ENCODE measurements at regions not wholly inside any gene's neighbourhood (a gene's known extent, or its start where the extent isn't known, plus 50 kb on each side); places are given as distances from the start of the nearest gene placed in this dataset.

DNA sequence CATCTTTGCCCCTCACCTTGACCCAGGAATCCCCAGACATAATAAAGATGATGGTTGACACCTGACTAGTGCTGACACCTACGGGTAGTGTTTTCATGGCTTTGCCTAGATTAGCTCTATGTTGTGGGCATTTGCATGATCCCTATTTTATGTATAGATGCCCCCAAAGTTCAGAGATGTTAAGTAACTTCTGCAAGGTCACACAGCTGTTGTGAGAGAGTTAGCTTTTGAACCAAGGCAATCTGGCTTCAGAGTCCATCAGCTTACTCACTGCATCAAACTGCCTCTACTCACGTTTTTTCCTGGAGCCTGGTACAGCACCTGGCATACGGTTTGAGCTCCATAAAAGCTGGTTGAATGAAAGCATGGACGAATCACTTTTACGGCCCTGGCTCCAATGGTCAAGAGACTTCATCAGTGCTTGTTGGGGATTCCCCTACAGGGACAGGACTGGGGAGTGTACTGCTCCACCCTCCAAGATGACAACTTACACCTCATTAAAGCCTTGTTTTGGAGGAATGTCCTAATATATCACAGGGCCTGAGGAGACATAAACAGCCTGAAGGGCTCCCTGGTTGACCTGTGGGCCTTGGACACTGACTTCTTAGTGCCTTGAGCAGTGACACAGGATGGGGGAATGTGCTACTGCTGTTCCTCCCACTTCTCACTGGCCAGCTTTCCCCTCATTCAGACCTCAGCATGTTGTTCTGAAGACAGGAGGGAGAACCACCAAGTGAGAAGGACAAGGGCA, 193.2 kb upstream of the ASIC2 start:
- no peaks in the 10 kb centered on the region for H3K27me3 ChIP-seq (ENCODE audit: insufficient read depth, low read length, poor library complexity, severe bottlenecking)
- no peaks in the 10 kb centered on the region; the same call in 1 of the 2 replicates for H3K9me3 ChIP-seq (ENCODE audit: insufficient read depth, low read depth, low read length)
- H3K4me2 ChIP-seq (ENCODE audit: low read depth, low read length, poor library complexity, severe bottlenecking) = no peak overlapping the region
- no peaks in the 10 kb centered on the region for H4K20me1 ChIP-seq (ENCODE audit: insufficient read depth, low read length, poor library complexity, severe bottlenecking)
- TF ChIP-seq, protein P1, sequence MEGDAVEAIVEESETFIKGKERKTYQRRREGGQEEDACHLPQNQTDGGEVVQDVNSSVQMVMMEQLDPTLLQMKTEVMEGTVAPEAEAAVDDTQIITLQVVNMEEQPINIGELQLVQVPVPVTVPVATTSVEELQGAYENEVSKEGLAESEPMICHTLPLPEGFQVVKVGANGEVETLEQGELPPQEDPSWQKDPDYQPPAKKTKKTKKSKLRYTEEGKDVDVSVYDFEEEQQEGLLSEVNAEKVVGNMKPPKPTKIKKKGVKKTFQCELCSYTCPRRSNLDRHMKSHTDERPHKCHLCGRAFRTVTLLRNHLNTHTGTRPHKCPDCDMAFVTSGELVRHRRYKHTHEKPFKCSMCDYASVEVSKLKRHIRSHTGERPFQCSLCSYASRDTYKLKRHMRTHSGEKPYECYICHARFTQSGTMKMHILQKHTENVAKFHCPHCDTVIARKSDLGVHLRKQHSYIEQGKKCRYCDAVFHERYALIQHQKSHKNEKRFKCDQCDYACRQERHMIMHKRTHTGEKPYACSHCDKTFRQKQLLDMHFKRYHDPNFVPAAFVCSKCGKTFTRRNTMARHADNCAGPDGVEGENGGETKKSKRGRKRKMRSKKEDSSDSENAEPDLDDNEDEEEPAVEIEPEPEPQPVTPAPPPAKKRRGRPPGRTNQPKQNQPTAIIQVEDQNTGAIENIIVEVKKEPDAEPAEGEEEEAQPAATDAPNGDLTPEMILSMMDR (conservative IDR thresholded peaks at IDR 0.05; ENCODE audit: low read length) = no peak
- TF ChIP-seq EZH2phosphoT487 (IDR thresholded peaks at IDR 0.05; ENCODE audit: borderline replicate concordance) = no peak
- H3K9ac ChIP-seq (ENCODE audit: low read depth, low read length, poor library complexity, severe bottlenecking) = no peak overlapping the region
- H3K79me2 ChIP-seq (ENCODE audit: insufficient read depth, low read length) = no peaks in the 10 kb centered on the region
- no peaks in the 10 kb centered on the region for H3F3A ChIP-seq (ENCODE audit: low read depth)
- H2AFZ ChIP-seq (ENCODE audit: low read length) = no peak overlapping the region
- H3K9me2 ChIP-seq (replicated peaks; ENCODE audit: low read depth, low read length) = no peaks in the 10 kb centered on the region
- no peaks in the 10 kb centered on the region for H3K4me1 ChIP-seq (ENCODE audit: insufficient read depth, low read length, poor library complexity, severe bottlenecking)
- H3K4me3 ChIP-seq (ENCODE audit: low read length, poor library complexity, severe bottlenecking) = no peak overlapping the region
- H3K36me3 ChIP-seq (ENCODE audit: insufficient read depth, low read length) = no peaks in the 10 kb centered on the region

DNA sequence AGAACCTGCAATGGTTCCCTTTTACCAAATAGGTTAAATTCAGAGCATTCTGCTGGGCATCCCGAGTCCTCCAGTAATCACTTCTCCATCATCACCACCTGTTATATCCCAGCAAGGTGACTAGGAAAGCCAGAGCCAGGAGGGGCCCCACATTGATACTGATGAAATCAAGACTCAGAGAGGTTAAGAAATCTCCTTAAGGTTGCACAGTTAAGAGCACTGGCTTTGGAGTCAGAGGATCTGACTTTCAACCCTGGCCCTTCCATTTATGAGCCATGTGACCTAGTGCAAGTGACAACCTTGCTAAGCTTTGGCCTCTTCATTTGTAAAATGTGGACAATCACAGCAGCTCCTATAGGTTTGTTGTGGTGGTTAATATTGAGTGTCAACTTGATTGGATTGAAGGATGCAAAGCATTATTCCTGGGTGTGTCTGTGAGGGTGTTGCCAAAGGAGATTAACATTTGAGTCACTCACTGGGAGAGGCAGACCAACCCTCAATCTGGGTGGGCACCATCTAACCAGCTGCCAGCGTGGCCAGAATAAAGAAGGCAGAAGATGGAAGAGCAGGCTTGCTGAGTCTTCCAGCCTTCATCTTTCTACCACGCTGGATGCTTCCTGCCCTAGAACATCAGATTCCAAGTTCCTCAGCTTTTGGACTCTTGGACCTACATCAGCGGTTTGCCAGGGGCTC, 194.2 kb upstream of the ASIC2 start:
- no peak overlapping the region for H3K4me2 ChIP-seq (ENCODE audit: low read depth, low read length, poor library complexity, severe bottlenecking)
- no peaks in the 10 kb centered on the region for H3F3A ChIP-seq (ENCODE audit: low read depth)
- H3K79me2 ChIP-seq (ENCODE audit: insufficient read depth, low read length) = no peaks in the 10 kb centered on the region
- H3K4me1 ChIP-seq (ENCODE audit: insufficient read depth, low read length, poor library complexity, severe bottlenecking) = no peaks in the 10 kb centered on the region
- no peak overlapping the region for H2AFZ ChIP-seq (ENCODE audit: low read length)
- H3K4me3 ChIP-seq (ENCODE audit: low read length, poor library complexity, severe bottlenecking) = no peak overlapping the region
- H3K27me3 ChIP-seq (ENCODE audit: insufficient read depth, low read length, poor library complexity, severe bottlenecking) = no peaks in the 10 kb centered on the region
- TF ChIP-seq, protein P1 (conservative IDR thresholded peaks at IDR 0.05; ENCODE audit: low read length) = no peak
- TF ChIP-seq EZH2phosphoT487 (IDR thresholded peaks at IDR 0.05; ENCODE audit: borderline replicate concordance) = no peak
- H3K9me3 ChIP-seq (ENCODE audit: insufficient read depth, low read depth, low read length) = no peaks in the 10 kb centered on the region; the same call in 1 of the 2 replicates
- H3K9ac ChIP-seq (ENCODE audit: low read depth, low read length, poor library complexity, severe bottlenecking) = no peak overlapping the region
- no peaks in the 10 kb centered on the region for H4K20me1 ChIP-seq (ENCODE audit: insufficient read depth, low read length, poor library complexity, severe bottlenecking)
- no peaks in the 10 kb centered on the region for H3K9me2 ChIP-seq (replicated peaks; ENCODE audit: low read depth, low read length)
- no peaks in the 10 kb centered on the region for H3K36me3 ChIP-seq (ENCODE audit: insufficient read depth, low read length)

DNA sequence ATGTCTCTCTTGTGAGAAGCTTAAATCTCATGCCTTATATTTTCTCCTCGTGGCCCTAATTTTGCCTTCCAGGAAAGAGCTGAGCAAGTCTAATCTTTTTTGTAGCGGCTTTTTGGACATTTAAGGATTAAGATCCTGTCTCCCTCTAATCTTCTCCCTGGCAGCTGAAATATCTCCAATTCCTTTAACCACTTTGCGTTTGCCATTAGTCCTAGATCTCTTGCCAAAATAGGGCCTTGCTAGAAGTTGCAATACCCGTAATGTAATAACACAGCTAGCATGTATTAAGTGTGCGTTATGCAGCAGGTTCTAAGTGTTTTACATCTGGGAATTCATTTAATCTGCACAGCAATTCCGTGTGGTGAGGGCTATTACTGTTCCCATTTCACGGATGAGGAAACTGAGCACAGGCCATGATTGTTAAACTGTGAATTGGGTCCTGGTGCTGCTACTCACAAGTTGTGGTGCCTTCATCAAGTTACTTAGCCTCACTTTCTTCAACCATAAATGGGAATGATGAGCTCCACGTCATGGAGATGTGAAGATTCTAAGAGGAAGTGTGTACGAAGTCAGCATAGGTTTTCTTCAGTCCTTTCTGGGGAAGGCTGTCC, 198.9 kb upstream of the ASIC2 start:
- Histone ChIP-seq H4K20me1 (ENCODE audit: insufficient read depth, low read length, poor library complexity, severe bottlenecking) (no peaks in the 10 kb centered on the region), H3K79me2 (ENCODE audit: insufficient read depth, low read length) (no peaks in the 10 kb centered on the region), H3K9me2 (replicated peaks; ENCODE audit: low read depth, low read length) (no peaks in the 10 kb centered on the region), H3K4me3 (ENCODE audit: low read length, poor library complexity, severe bottlenecking) (no peak overlapping the region), H3K27me3 (ENCODE audit: insufficient read depth, low read length, poor library complexity, severe bottlenecking) (no peaks in the 10 kb centered on the region), H3K4me1 (ENCODE audit: insufficient read depth, low read length, poor library complexity, severe bottlenecking) (no peaks in the 10 kb centered on the region), H3K36me3 (ENCODE audit: insufficient read depth, low read length) (no peaks in the 10 kb centered on the region), H3K9me3 (ENCODE audit: insufficient read depth, low read depth, low read length) (no peaks in the 10 kb centered on the region), H3K4me2 (ENCODE audit: low read depth, low read length, poor library complexity, severe bottlenecking) (no peak overlapping the region), H3F3A (ENCODE audit: low read depth) (no peaks in the 10 kb centered on the region), H3K9ac (ENCODE audit: low read depth, low read length, poor library complexity, severe bottlenecking) (no peak overlapping the region), H2AFZ (ENCODE audit: low read length) (no peak overlapping the region)
- TF ChIP-seq, protein P1 (conservative IDR thresholded peaks at IDR 0.05; ENCODE audit: low read length) = no peak
- no peak for TF ChIP-seq EZH2phosphoT487 (IDR thresholded peaks at IDR 0.05; ENCODE audit: borderline replicate concordance)

All from Loucy (cell line).